GM12892 (cell line): ENCODE measurements at regions not wholly inside any gene's neighbourhood (a gene's known extent, or its start where the extent isn't known, plus 50 kb on each side); places are given as distances from the start of the nearest gene placed in this dataset.

Source experiments
- POLR2A ChIP-seq: IDR thresholded peaks from 2 replicates; pipeline ENCODE4 v1.6.1; 2011; ENCODE audit warnings: low read depth, low read length, control low read depth
- TAF1 ChIP-seq: IDR thresholded peaks from 2 replicates; pipeline ENCODE4 v1.6.1; 2011; ENCODE audit warnings: low read depth, mild to moderate bottlenecking, control low read depth, low read length, borderline replicate concordance

GRCh38 chr18:1495387-1495786 is 590.7 kb downstream of the ADCYAP1 start:
- TF ChIP-seq POLR2A (no peak), TAF1 (no peak)
